Skeletal muscle tissue (tissue), 3 donors: ENCODE measurements at regions not wholly inside any gene's neighbourhood (a gene's known extent, or its start where the extent isn't known, plus 50 kb on each side); places are given as distances from the start of the nearest gene placed in this dataset.

ENCODE experiments used
- H3K27ac ChIP-seq: one replicate; pipeline ENCODE4 v1.7.0; 2013; ENCODE audit warnings: mild to moderate bottlenecking, low read depth, low read length, inconsistent platforms
- H3K27me3 ChIP-seq, 3 donors: one replicate each; pipeline ENCODE4 v1.7.0; 2013; ENCODE audit warnings: low read length in 3 of 3; ENCODE audit not compliant: control insufficient read depth in 3 of 3, insufficient read depth in 3 of 3
- H3K36me3 ChIP-seq, 3 donors: one replicate each; pipeline ENCODE4 v1.7.0; 2013; ENCODE audit warnings: low read length in 3 of 3; ENCODE audit not compliant: control insufficient read depth in 3 of 3, insufficient read depth in 3 of 3
- H3K4me1 ChIP-seq, 3 donors: one replicate each; pipeline ENCODE4 v1.7.0; 2013; ENCODE audit warnings: low read length in 3 of 3, mild to moderate bottlenecking in 3 of 3; ENCODE audit not compliant: control insufficient read depth in 3 of 3, insufficient read depth in 3 of 3
- H3K4me3 ChIP-seq, 3 donors: one replicate each; pipeline ENCODE4 v1.7.0; 2013; ENCODE audit warnings: low read length in 3 of 3
- H3K9ac ChIP-seq, 3 donors: one replicate each; pipeline ENCODE4 v1.7.0; 2013; ENCODE audit warnings: low read length in 3 of 3, mild to moderate bottlenecking in 3 of 3, moderate library complexity in 2 of 3, low read depth in 1 of 3
- H3K9me3 ChIP-seq, 3 donors: one replicate each; pipeline ENCODE4 v1.7.0; 2013; ENCODE audit warnings: low read length in 3 of 3; ENCODE audit not compliant: control insufficient read depth in 3 of 3
- donor health status: Osteomylitis.

GRCh38 chr3:147471741-147472140 lies 62.6 kb downstream of the ZIC1 start:
- Histone ChIP-seq H3K27ac (no peak overlapping the region), H3K9me3 (no peaks in the 10 kb centered on the region), H3K4me1 (no peaks in the 10 kb centered on the region), H3K36me3 (no peaks in the 10 kb centered on the region), H3K9ac (no peak overlapping the region), H3K4me3 (no peak overlapping the region), H3K27me3 (no peaks in the 10 kb centered on the region)

- no peaks in the 10 kb centered on the region for H3K4me1 ChIP-seq
- no peak overlapping the region for H3K9ac ChIP-seq
These were observed 63.7 kb downstream of the ZIC1 start for GRCh38 chr3:147472846-147473245.

GRCh38 chr3:147483145-147483544 lies 74.0 kb downstream of the ZIC1 start:
- Histone ChIP-seq H3K9me3 (no peaks in the 10 kb centered on the region), H3K4me3 (no peak overlapping the region), H3K27ac (no peak overlapping the region), H3K36me3 (no peaks in the 10 kb centered on the region), H3K9ac (no peak overlapping the region), H3K4me1 (no peaks in the 10 kb centered on the region), H3K27me3 (no peaks in the 10 kb centered on the region)

More at GRCh38 chr3:147472846-147473245, 63.7 kb downstream of the ZIC1 start:
- H3K4me3 ChIP-seq = no peak overlapping the region
- no peaks in the 10 kb centered on the region for H3K27me3 ChIP-seq
- H3K9me3 ChIP-seq = no peaks in the 10 kb centered on the region
- no peak overlapping the region for H3K27ac ChIP-seq
- no peaks in the 10 kb centered on the region for H3K36me3 ChIP-seq

- Histone ChIP-seq H3K4me1 (no peaks in the 10 kb centered on the region), H3K36me3 (no peaks in the 10 kb centered on the region), H3K9ac (no peak overlapping the region), H3K27ac (no peak overlapping the region), H3K9me3 (no peaks in the 10 kb centered on the region), H3K27me3 (no peaks in the 10 kb centered on the region), H3K4me3 (no peak overlapping the region)
These were observed 74.4 kb downstream of the ZIC1 start for GRCh38 chr3:147483578-147483977.

GRCh38 chr3:147493065-147493464 lies 83.9 kb downstream of the ZIC1 start:
- Histone ChIP-seq H3K27ac (no peak overlapping the region), H3K9ac (no peak overlapping the region), H3K4me3 (no peak overlapping the region), H3K36me3 (no peaks in the 10 kb centered on the region), H3K27me3 (no peaks in the 10 kb centered on the region), H3K4me1 (no peaks in the 10 kb centered on the region), H3K9me3 (no peaks in the 10 kb centered on the region)

- no peak overlapping the region for H3K9ac ChIP-seq
- H3K27ac ChIP-seq = no peak overlapping the region
- no peak overlapping the region for H3K4me3 ChIP-seq
- H3K36me3 ChIP-seq = no peaks in the 10 kb centered on the region
- H3K9me3 ChIP-seq = no peaks in the 10 kb centered on the region
- no peaks in the 10 kb centered on the region for H3K27me3 ChIP-seq
- H3K4me1 ChIP-seq = no peaks in the 10 kb centered on the region
These were observed 84.5 kb downstream of the ZIC1 start for GRCh38 chr3:147493666-147494065.

GRCh38 chr3:147497286-147497685 lies 88.1 kb downstream of the ZIC1 start:
- H3K27ac ChIP-seq = no peak overlapping the region

GRCh38 chr3:147507638-147508286 lies 98.6 kb downstream of the ZIC1 start:
- Histone ChIP-seq H3K9ac (no peak overlapping the region), H3K4me1 (no peaks in the 10 kb centered on the region), H3K9me3 (no peaks in the 10 kb centered on the region), H3K27me3 (no peaks in the 10 kb centered on the region), H3K36me3 (no peaks in the 10 kb centered on the region), H3K27ac (no peak overlapping the region), H3K4me3 (no peak overlapping the region)

More at GRCh38 chr3:147497286-147497685, 88.1 kb downstream of the ZIC1 start:
- H3K27me3 ChIP-seq = no peaks in the 10 kb centered on the region
- no peaks in the 10 kb centered on the region for H3K4me1 ChIP-seq
- no peaks in the 10 kb centered on the region for H3K36me3 ChIP-seq
- no peaks in the 10 kb centered on the region for H3K9me3 ChIP-seq
- H3K9ac ChIP-seq = no peak overlapping the region
- H3K4me3 ChIP-seq = no peak overlapping the region

- no peaks in the 10 kb centered on the region for H3K4me1 ChIP-seq
- H3K4me3 ChIP-seq = no peak overlapping the region
- no peak overlapping the region for H3K27ac ChIP-seq
- no peak overlapping the region for H3K9ac ChIP-seq
- no peaks in the 10 kb centered on the region for H3K9me3 ChIP-seq
- no peaks in the 10 kb centered on the region for H3K36me3 ChIP-seq
- no peaks in the 10 kb centered on the region for H3K27me3 ChIP-seq
These were observed 100.3 kb downstream of the ZIC1 start for GRCh38 chr3:147509448-147509847.

GRCh38 chr3:147513785-147514184 lies 104.6 kb downstream of the ZIC1 start:
- no peak overlapping the region for H3K27ac ChIP-seq
- H3K4me3 ChIP-seq = no peak overlapping the region
- no peak overlapping the region for H3K9ac ChIP-seq
- no peaks in the 10 kb centered on the region for H3K4me1 ChIP-seq
- no peaks in the 10 kb centered on the region for H3K9me3 ChIP-seq
- no peaks in the 10 kb centered on the region for H3K27me3 ChIP-seq
- no peaks in the 10 kb centered on the region for H3K36me3 ChIP-seq
